K562 (cell line): ENCODE measurements at regions not wholly inside any gene's neighbourhood (a gene's known extent, or its start where the extent isn't known, plus 50 kb on each side); places are given as distances from the start of the nearest gene placed in this dataset.

Experiments
- ATAC-seq: fragments of 200-7000 bp; cut with Tn5 transposase; 3 replicates; pipeline ENCODE4 v1.9.1; 2020; ENCODE audit warnings: moderate library complexity
- BruUV-seq: library from RNA; stranded (reverse); fragments of 400-500 nt; replicated peaks from 2 replicates; lab custom pipeline; 2021; lab: Mats Ljungman, UMichigan
- CTCF ChIA-PET: fragments of 300-600 bp; formaldehyde crosslinking; extraction: SDS; loops from one replicate; lab custom pipeline; 2021; ENCODE audit warnings: low intra/inter-chr PET ratio; lab: Yijun Ruan, JAX
- POLR2A ChIA-PET: fragments of 300-600, 350-650 bp; sonication (Branson Sonifier 250); formaldehyde crosslinking; extraction: SDS; loops from one replicate; lab custom pipeline; 2021; ENCODE audit warnings: antibody characterized with exemption, inconsistent platforms; lab: Yijun Ruan, JAX
- DNase-seq, 4 experiments: peaks; one replicate each; pipeline versions ENCODE4 v3.0.0 to v3.0.0-alpha.2; 2011 to 2018; ENCODE audit warnings: low spot score in 3 of 4, mixed read lengths in 3 of 4; ENCODE audit errors: extremely low read depth in 1 of 4
- FAIRE-seq: peaks from 2 replicates; lab custom pipeline; 2011; peaks lifted over from hg19 to GRCh38; lab: Jason Lieb, UNC
- H2AFZ ChIP-seq: 2 replicates; pipeline ENCODE4 v1.6.0; 2011; ENCODE audit warnings: low read depth, low read length, control low read depth, inconsistent platforms
- H3K27ac ChIP-seq: fragments of 200-600 bp; 3 replicates; pipeline ENCODE4 v1.8.0; 2011; ENCODE audit warnings: low read depth, mild to moderate bottlenecking, control low read depth, inconsistent platforms, low read length, moderate library complexity, mixed read lengths; ENCODE audit errors: extremely low read depth
- H3K27me3 ChIP-seq, 2 experiments: fragments of 300-600 bp in 1 of 2; 2 replicates in 1 of 2; 3 replicates in 1 of 2; pipeline versions ENCODE4 v1.6.0 to v1.8.0; 2011; ENCODE audit warnings: inconsistent platforms in 2 of 2, low read length in 2 of 2, mild to moderate bottlenecking in 1 of 2, mixed read lengths in 1 of 2, moderate library complexity in 1 of 2; ENCODE audit not compliant: control insufficient read depth in 2 of 2, insufficient read depth in 2 of 2
- H3K36me3 ChIP-seq: fragments of 300-600 bp; 3 replicates; pipeline ENCODE4 v1.8.0; 2011; ENCODE audit warnings: mild to moderate bottlenecking, low read length, inconsistent platforms; ENCODE audit not compliant: control insufficient read depth, insufficient read depth
- H3K4me1 ChIP-seq, 2 experiments: fragments of 200-600 bp in 1 of 2; replicated peaks in 1 of 2; 2 replicates in 1 of 2; 3 replicates in 1 of 2; pipeline versions ENCODE4 v1.5.1 to v1.8.0; 2011; ENCODE audit warnings: inconsistent platforms in 2 of 2, low read length in 2 of 2, mild to moderate bottlenecking in 1 of 2, mixed read lengths in 1 of 2, moderate library complexity in 1 of 2; ENCODE audit not compliant: control insufficient read depth in 2 of 2, insufficient read depth in 2 of 2
- H3K4me2 ChIP-seq: 2 replicates; pipeline ENCODE4 v1.6.1; 2011; ENCODE audit warnings: low read length, control low read depth, inconsistent platforms, mixed read lengths; ENCODE audit not compliant: insufficient read depth
- H3K4me3 ChIP-seq: fragments of 200-600 bp; sonication (generic), shearing (Covaris generic); 2 replicates; pipeline ENCODE4 v1.5.1; 2016; ENCODE audit warnings: control low read depth, inconsistent platforms
- H3K79me2 ChIP-seq: fragments of 200-600 bp; 3 replicates; pipeline ENCODE4 v1.8.0; 2011; ENCODE audit warnings: low read length, inconsistent platforms; ENCODE audit not compliant: control insufficient read depth, insufficient read depth
- H3K9ac ChIP-seq, 2 experiments: 2 replicates each; pipeline versions ENCODE4 v1.6.0 to v1.6.1; 2011; ENCODE audit warnings: low read depth in 2 of 2, low read length in 2 of 2, control low read depth in 1 of 2, inconsistent platforms in 1 of 2, mild to moderate bottlenecking in 1 of 2, mixed read lengths in 1 of 2; ENCODE audit not compliant: insufficient read depth in 1 of 2
- H3K9me1 ChIP-seq: one replicate; pipeline ENCODE4 v1.6.0; 2011; ENCODE audit warnings: inconsistent platforms, mild to moderate bottlenecking, low read length, moderate library complexity; ENCODE audit not compliant: control insufficient read depth, insufficient read depth
- H3K9me3 ChIP-seq: replicated peaks from 2 replicates; pipeline ENCODE4 v1.5.1; 2011; ENCODE audit warnings: low read depth, low read length, inconsistent platforms; ENCODE audit not compliant: control insufficient read depth, insufficient read depth
- H4K20me1 ChIP-seq: replicated peaks from 2 replicates; pipeline ENCODE4 v1.6.1; 2011; ENCODE audit warnings: low read length, inconsistent platforms, mixed read lengths; ENCODE audit not compliant: control insufficient read depth, insufficient read depth
- DDX20 ChIP-seq: fragments of 450-650 bp; IDR thresholded peaks from 2 replicates; pipeline ENCODE4 v1.6.1; 2016; ENCODE audit warnings: missing genetic modification characterization, low read depth, mild to moderate bottlenecking, missing compliant biosample characterization, moderate library complexity
- GATAD2B ChIP-seq: fragments of 450-650 bp; IDR thresholded peaks from 2 replicates; pipeline ENCODE4 v1.6.1; 2017; ENCODE audit warnings: mild to moderate bottlenecking, borderline replicate concordance
- HMGN3 ChIP-seq: IDR thresholded peaks from 2 replicates; pipeline ENCODE4 v1.6.1; 2011; ENCODE audit warnings: borderline replicate concordance, low read depth, mild to moderate bottlenecking, mixed read lengths, low read length; ENCODE audit not compliant: insufficient read length; ENCODE audit errors: extremely low read depth
- KLF16 ChIP-seq: IDR thresholded peaks from 2 replicates; pipeline ENCODE4 v1.6.1; 2016; ENCODE audit warnings: antibody characterized with exemption
- MCM5 ChIP-seq: fragments of 450-650 bp; IDR thresholded peaks from 2 replicates; pipeline ENCODE4 v1.6.1; 2016; ENCODE audit warnings: low read depth
- SMARCC2 ChIP-seq: fragments of 450-650 bp; IDR thresholded peaks from 2 replicates; pipeline ENCODE4 v1.6.1; 2017; ENCODE audit warnings: antibody characterized with exemption, moderate library complexity, mild to moderate bottlenecking, low read depth
- ZBTB1 ChIP-seq: sonication (generic); formaldehyde crosslinking; IDR thresholded peaks from 2 replicates; pipeline ENCODE4 v1.8.1; 2023; ENCODE audit warnings: missing genetic modification reagents, low read depth, mild to moderate bottlenecking, borderline replicate concordance
- ZSCAN29 ChIP-seq: fragments of 450-650 bp; IDR thresholded peaks from 2 replicates; pipeline ENCODE4 v1.6.1; 2017
- WGBS: fragments of 100-300 bp; shearing (Covaris generic); methylation state at CpG from one replicate; pipeline ENCODE4 v1.1.6; 2016; ENCODE audit warnings: low coverage, mixed read lengths; ENCODE audit not compliant: insufficient coverage; ENCODE audit errors: missing lambda C conversion rate; 5-methylcytosine and 5-hydroxymethylcytosine counted together
- in situ Hi-C: fragments of 300-500 bp; cut with MboI; formaldehyde crosslinking; loops from 4 replicates; pipeline ENCODE4 v1.15.0; 2018; ENCODE audit warnings: inconsistent platforms, mixed read lengths
- intact Hi-C: fragments of 100-400 bp; cut with micrococcal nuclease; formaldehyde crosslinking; loops from 2 replicates; pipeline ENCODE4 v1.14.2; 2022

GRCh38 chr7:95716357-95717122, 55.8 kb upstream of the DYNC1I1 start:
- TF ChIP-seq ZBTB1 (CRISPR knock-in tag) (no peak), DDX20 (tag) (no peak), MCM5 (no peak), ZSCAN29 (no peak)
- H3K9ac ChIP-seq = no peak overlapping the region
- no peaks in the 10 kb centered on the region for H3K4me1 ChIP-seq
- H3K4me3 ChIP-seq = no peak overlapping the region
- H3K79me2 ChIP-seq = no peaks in the 10 kb centered on the region
- no peak for DNase-seq
- no peak overlapping the region for H2AFZ ChIP-seq
- H3K27me3 ChIP-seq = peaks cover 4 to 6% of the 10 kb centered on the region in 2 experiments; a peak in 3 of 5 replicates
- intact Hi-C loops = no loop called here
- no peak for FAIRE-seq
- WGBS = under 1% methylated on average over 5 of the region's 5 CpGs
- no peaks in the 10 kb centered on the region for H4K20me1 ChIP-seq
- POLR2A ChIA-PET = no interaction called here
- CTCF ChIA-PET = no interaction called here
- ATAC-seq = no peak
- no peaks in the 10 kb centered on the region for H3K36me3 ChIP-seq
- no peaks in the 10 kb centered on the region for H3K9me3 ChIP-seq
- H3K27ac ChIP-seq = no peak overlapping the region
- H3K4me2 ChIP-seq = no peak overlapping the region
- in situ Hi-C loops = no loop called here
- no peaks in the 10 kb centered on the region for H3K9me1 ChIP-seq
- no TSS peak for BruUV-seq

DNA sequence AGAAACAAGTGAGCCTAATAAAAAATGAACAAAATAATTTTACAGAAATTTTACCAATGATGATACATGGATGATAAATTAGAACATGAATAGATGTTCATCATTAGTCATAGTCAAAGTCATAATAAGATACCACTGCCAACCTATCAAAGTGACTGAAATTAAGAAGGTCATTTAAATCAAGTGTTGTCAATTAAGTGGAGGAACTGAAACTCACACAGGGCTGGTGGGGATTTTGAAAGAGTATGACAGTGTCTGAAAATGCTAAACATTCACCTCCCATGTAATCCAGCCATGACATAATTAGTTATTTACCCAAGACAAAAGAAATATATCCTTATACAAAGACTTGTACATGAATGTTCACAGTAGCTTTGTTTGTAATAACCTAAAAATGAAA, 57.1 kb upstream of the DYNC1I1 start:
- Histone ChIP-seq H3K9ac (no peak overlapping the region), H3K9me3 (no peaks in the 10 kb centered on the region), H3K27ac (no peak overlapping the region), H4K20me1 (no peaks in the 10 kb centered on the region), H3K27me3 (peaks cover 2 to 3% of the 10 kb centered on the region in 2 experiments; a peak in 3 of 5 replicates), H3K4me1 (no peaks in the 10 kb centered on the region), H2AFZ (no peak overlapping the region), H3K36me3 (no peaks in the 10 kb centered on the region), H3K4me2 (no peak overlapping the region)
- FAIRE-seq (no peak), DNase-seq (no peak)
- TF ChIP-seq KLF16 (no peak), HMGN3 (no peak), SMARCC2 (no peak), GATAD2B (no peak)
- TF ChIP-seq, all 486 proteins: peak for 0
- Histone ChIP-seq H3K79me2 (no peaks in the 10 kb centered on the region), H3K9me1 (no peaks in the 10 kb centered on the region), H3K4me3 (no peak overlapping the region)
- ATAC-seq = no peak
- BruUV-seq = no TSS peak
- in situ Hi-C loops (no loop called here), intact Hi-C loops (no loop called here)
- ChIA-PET POLR2A (no interaction called here), CTCF (no interaction called here)
